GM12891 (cell line): ENCODE measurements at regions not wholly inside any gene's neighbourhood (a gene's known extent, or its start where the extent isn't known, plus 50 kb on each side); places are given as distances from the start of the nearest gene placed in this dataset.

Experiments
- POLR2A ChIP-seq: IDR thresholded peaks from 2 replicates; pipeline ENCODE4 v1.6.1; 2011; ENCODE audit warnings: low read depth, low read length, control low read depth
- POLR2AphosphoS5 ChIP-seq: IDR thresholded peaks from 2 replicates; pipeline ENCODE4 v1.6.1; 2011; ENCODE audit warnings: low read depth, low read length, control low read depth
- POU2F2 ChIP-seq: IDR thresholded peaks from 2 replicates; pipeline ENCODE4 v1.6.1; 2011; ENCODE audit warnings: low read depth, mild to moderate bottlenecking, control low read depth, low read length, moderate library complexity
- SPI1 ChIP-seq: IDR thresholded peaks from 2 replicates; pipeline ENCODE4 v1.6.1; 2011; ENCODE audit warnings: low read depth, low read length, control low read depth
- TAF1 ChIP-seq: IDR thresholded peaks from 2 replicates; pipeline ENCODE4 v1.6.1; 2011; ENCODE audit warnings: low read depth, low read length, control low read depth

DNA sequence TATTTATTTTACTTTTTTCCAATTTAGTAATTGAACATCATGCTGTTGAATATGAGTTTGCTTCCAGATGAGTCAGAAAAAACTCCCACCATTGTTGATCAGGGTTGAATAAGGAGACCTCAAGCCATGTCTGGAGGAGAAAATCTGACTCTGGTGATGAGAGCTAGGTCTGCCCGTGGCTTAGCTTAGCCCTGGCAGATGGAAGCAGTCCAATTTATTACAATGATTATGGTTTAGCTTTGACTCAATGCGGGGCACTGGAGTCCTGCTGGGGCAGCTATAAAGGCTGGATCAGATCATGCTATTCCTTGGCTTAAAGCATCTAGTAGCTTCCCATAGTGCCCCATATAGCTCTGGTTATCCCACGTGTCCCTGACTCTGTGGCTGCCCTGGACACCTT is 506.5 kb downstream of the MN1 start:
- TF ChIP-seq POLR2A, result no peak
- TF ChIP-seq POLR2AphosphoS5, result no peak
- no peak for TF ChIP-seq TAF1
- no peak for TF ChIP-seq POU2F2
- TF ChIP-seq SPI1, result no peak
